Epidermal melanocyte (primary cell): ENCODE measurements at regions not wholly inside any gene's neighbourhood (a gene's known extent, or its start where the extent isn't known, plus 50 kb on each side); places are given as distances from the start of the nearest gene placed in this dataset.

Experiments
- DNase-seq: peaks from one replicate; pipeline ENCODE4 v3.0.0; 2011; ENCODE audit warnings: low spot score; ENCODE audit not compliant: insufficient read length

DNA sequence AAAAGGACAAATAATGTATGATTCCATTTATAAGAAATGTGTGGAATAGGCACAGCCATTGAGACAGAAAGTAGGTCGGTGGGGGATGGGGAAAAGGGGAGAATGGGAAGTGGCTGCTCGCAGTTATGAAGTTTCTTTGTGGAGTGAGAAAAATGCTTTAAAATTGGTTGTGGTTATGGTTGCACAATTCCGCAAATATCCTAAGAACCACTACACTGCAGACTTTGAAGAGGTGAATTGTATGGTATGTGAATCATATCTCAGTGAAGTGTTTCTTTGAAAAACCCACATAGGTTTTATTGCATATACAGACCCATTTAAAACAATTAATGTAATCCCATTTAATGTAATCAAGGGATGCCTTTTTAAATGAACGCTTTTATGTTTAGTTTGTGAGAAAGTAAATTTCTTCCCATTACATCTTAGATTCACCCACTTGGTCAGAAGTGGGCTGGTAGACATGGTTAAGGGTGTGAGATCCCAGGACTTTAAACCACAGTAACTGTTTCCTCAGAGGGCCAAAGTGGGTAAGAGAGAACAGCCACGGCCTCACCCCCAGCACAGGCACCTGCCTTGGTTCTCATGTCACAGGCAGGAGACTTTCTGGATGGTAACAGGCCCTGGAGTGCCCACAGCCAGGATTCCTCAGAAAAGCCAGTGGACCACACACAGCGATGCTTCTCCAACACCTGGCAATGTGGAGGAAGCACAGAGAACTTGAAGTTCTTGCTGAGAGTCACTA, 119.3 kb upstream of the GJB6 start:
- DNase-seq = no peak

DNA sequence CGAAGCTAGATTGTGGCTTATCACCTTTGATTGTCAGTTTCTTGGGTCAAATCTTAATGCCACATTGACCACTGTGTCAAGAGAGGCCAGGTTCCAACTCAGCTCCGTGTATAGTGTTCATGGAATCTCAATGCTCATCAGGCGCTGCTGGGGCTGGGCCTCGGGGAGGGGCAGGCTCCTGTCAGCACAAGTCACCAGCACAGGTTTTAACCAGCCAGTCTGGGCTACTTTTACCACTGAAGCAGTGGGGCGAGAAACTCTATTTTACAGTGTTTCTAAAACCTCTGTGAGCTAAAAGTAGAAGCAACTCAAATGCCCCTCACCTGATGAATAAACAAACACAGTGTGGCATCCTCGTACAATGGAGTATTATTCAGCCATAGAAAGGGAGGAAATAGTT, 118.7 kb upstream of the GJB6 start:
- DNase-seq = no peak

DNA sequence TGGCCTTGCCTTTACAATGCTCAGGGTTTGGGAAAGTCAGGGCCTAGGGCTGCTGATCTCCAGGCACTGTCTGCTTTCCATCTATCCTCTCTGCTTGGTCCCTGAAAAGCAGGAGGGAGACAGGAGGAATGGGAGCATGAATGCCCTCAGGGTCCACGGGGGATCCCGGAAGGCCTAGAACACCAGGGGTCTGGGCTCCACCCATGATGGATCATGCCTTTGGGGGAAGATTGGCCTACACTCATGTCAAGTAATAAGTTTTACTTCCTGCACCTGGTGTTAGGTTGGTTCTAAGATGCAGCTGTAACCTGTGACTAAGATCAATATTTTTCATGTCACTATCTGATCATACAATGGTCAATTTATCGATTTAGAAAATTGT, 118.3 kb upstream of the GJB6 start:
- no peak for DNase-seq

DNA sequence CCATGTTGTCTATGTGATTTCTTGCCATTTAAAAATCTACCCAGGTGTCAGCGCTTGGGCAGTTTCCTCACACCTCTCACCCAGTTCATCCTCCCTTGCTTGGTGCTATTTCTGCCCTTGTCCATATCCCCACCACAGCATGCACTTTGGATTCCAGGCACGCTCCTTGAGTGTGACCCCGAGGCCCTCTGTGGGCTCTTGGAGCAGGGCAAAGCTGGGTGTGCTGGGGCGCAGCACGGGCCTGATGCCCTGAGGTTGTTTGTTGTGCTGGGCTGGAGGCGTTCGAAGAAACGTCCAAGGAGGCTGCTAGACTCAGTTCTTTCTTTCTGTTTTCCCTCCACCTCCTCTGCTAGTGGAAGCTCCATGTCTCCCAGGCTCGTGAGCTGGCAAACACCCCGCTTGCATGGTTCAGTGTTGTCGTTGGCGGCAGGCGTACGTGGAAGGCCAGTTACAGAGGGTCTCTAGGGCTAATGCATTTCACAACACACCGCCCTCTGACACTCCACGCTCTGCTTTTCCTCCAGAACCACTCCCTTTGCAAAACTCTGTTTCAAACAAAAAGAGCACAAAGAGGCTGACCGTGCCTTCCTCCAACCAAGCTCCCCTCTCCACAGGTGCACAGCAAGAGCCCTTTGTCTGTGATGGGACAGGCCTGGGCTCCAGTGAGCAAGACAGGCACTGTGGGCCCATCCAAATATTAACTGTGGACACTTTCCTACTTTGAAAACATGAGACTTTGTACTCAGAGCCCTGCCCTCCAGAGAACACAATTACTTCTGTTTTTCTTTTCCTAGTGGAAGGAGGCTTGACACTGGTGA, 117.7 kb upstream of the GJB6 start:
- no peak for DNase-seq

DNA sequence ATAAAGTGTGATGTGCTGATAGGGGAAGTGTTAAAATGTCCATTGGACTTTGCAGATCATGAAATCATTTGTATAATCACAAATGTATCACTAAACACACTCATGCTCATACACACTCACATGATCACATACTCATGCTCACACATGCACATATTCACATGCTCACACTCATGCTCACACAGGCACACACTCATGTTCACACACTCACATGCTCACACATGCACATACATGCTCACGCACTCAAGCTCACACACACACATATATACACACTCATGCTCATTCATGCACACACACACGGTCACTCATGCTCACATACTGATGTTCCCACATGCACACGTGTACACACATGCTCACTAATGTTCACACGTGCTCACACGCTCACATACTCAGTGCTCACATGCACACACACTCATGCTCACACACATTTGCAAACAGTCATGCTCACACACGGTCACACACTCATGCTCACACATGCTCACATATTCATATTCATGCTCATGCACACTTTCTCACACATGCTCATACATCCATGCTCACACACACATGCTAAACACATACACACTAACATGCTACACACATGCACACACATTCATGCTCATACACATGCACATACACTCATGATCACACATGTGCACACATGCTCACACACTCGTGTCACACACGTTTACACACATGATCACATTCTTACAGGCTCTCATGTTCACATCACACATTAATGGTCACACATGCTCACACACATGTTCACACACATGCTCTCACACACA, 116.7 kb upstream of the GJB6 start:
- DNase-seq = no peak

DNA sequence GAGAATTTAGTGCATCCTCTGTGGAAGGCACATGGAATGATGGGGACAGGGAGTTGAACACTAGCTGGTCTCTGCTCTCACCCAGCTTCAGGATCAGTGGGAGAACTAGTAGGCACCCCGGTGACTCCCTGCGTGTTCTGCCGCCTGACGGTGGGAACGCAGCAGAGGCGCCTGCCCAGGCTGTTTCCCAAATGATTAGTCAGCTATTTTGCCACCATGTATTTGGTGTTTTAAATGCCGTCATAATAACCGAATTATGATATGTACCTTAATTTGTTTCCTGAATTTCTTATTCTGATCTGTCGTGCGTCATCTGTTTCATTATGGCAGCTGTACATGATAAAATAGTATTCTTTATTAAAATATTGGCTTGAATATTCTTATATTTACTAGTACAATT, 115.9 kb upstream of the GJB6 start:
- no peak for DNase-seq

DNA sequence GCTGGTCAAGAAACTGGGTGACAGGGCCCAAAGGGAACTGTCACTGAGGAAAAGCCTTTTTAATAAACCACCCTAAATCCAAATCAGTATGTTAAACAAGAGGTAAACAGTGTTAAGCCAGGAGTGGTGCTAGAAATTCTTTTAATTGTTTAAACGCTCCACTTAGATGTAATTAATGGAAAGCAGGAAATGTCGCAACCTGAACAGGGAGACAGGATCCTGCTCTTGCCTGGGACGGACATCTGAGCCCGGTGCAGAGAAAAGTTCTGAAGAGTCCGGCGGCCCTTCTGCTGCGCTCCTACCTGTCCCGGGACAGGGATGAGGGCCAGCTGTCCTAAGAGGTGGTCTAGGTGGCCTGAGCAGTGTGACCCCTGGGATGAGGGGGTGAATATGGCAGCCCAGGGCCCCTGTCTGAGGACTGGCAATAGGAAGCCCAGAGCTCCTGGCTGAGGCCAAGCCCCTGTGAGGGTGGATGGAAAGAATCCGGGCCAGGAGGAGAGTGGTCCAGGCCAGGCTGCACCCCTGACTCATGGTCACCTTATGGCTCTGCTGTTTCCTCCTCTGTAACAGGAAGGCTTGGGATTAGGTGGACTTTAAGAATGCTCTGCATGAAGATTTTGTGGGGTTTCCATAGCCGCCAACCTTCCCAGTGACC, 112.8 kb upstream of the GJB6 start:
- DNase-seq = no peak

DNA sequence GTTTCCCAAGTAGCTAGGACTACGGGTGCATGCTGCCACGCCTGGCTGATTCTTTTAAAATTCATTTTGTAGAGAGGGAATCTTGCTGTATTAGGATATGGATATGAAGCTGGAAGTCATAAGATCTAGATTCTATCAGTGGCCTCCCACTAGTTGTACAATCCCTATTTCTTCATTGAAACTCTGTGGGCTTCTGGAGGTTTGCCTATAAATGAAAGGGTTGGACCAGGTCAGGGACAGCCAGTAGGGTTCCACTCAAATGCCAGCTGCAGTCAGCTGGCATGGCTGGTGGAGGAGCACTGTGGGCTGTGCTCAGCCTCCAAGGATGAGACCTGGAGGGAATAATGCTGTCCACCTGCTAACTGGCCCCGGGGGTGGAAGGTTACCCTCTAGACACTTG, 110.2 kb upstream of the GJB6 start:
- no peak for DNase-seq

DNA sequence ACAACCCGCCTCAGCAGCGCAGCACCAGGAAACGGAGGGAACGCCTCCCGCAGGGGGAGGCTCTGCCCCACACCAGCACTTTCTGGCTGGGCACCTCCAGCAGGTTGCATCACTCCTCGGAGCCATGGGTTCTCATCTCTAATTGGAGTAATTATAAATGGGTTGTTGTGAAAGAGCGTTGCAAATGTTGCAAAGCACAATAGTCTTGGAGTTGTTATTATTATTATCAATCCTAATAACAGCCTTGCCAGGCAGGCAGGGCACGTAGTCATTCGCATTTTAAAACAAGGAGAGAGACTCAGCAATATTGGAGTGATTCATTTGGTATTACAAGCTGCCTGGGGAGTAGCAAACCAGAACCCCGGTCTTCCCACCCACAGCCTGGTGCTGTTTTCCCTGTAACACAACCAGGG, 108.6 kb upstream of the GJB6 start:
- no peak for DNase-seq

DNA sequence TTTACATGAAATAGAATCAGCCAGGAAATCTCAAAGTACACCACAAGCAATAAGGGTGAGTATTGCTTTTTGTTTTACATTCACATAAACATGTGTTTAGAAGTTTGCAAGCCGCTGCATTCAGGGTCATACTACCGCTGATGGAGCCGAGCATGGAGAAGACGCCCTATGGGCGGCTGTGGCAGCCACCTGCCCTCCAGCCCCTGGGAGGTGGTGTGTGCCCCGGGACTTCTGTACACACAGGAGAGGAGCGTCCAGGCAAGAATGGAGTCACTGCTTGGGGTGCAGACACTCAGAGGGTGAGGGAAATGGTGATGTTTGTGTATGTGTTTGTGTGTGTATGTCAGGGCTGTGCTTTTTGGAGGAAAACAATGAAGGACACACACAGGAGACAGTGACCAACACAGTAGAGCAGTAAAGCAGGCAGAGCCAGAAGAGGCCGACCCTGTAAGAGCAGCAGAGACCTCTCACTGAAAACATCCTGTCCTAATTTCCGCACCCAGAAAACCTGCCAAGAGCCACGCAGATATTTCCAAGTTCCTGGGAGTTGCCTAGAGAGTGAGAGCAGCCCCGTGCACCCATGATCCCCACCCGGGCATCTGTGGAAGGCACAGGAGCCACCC, 108.1 kb upstream of the GJB6 start:
- DNase-seq = no peak

DNA sequence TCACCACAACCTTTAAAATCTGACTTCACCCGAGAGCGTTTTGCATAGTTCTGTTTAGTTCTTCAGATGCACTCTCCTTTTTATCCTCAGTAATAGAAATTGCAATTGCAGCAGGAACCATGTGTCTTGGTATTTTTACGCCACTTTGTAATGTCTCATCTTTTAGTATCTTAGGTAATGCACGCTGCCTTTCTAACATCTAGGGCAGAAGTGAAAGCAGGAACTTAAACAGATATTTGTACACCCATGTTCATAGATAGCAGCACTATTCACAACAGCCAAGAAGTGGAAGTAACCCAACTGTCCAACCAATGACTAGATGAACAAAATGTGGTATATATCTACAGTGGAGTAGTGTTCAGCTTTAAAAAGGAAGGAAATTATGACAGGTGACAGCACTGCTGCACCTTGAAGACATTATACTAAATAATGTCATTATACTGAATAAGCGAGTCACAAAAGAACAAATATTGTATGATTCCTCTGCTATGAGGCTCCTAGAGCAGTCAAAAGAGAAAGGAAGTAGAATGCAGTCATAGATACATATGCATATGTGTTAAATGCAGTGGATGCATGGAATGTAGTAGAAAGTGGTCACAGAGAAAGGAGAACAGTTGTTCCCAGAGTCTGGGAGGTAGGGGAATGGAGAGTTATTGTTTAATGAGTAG, 105.9 kb upstream of the GJB6 start:
- DNase-seq = no peak

DNA sequence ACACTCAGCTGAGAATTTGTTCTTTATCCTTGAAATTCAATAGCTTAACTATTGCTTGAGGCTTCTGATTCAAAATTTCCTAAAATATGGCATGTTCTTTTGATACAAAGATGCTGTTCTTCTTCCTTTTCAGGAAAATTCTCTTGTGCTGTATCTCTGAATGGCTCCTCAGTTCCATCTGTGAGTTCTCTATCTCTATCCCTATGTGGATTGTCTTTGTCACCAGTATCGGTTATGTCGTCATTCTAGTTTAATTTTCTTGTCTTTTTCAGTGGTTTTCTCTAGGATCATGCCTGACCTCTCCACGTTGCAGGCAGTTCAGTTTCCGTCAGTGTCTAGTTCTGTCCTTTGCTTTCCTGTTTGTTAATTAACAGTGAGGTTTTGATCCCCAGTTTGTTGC, 104.6 kb upstream of the GJB6 start:
- DNase-seq = peak; percentile 51

DNA sequence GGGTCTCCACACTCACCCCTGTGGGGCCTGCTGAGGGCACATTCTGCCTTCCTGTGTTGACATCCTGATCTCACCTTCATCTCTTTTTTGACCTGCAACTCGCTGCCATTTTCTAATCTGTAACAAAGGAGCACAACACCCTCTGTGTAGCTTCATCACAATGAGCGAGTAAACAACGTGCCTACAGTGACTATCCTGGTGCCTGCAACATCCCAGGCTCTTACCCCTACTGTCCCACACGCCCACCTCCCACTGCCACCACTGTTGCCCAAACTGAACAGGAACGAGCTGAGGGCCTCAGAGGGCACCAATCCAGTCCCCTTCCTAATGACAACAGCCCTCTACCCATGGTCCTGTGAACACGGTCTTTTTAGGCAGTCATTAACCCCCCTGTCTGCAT, 102.2 kb upstream of the GJB6 start:
- no peak for DNase-seq

DNA sequence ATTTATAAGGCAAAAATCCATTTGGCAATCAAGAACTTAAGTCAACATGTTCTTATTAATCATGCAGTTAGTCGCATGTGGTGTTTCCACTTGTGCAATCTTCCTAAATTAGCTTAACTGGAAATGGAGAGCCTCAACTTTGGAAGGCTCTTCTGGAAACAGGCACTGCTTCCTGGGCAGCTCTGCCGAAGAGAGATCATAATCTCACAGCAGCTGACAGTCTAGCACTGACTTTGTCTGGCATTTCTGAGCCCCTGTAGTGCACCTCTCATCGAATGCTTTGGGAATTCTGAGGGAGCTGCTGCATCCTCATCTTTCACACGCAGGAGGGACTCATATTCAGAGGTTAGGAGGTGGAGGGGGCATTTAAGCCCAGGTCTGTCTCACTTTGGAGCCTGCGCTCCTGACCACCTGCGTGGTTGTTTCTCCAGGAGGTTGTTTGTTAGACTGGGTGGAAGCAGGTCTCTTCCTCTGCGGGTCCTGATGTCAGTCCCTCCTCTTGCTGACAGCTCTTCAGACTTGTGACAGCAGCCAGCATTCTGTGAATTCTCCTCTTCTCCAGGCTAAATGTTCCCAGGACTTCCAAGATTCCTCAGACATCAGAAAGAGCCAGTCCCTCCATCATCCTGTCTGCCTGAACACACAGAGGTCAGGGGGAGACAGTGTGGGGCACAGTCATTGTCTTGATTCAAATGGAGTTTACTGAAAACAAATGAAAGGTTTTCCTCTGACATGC, 100.4 kb upstream of the GJB6 start:
- no peak for DNase-seq

DNA sequence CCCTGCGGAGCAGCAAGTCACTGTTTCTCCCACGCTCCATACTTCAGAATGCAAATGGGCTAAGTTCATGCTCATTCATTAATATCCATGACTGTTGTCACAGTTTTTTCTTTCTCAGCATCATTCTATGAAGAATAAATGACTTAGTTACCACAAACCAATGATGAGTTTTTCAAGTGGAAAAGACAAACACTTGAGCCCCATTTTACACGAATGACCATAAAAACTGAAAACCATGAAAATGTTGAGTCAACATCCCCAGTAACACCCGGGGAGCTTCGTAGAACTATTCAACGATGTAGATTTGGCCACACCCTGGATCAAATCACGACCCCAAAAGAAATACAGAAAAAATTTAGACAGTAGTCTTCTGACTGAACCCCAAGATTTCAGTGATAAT, 99.8 kb upstream of the GJB6 start:
- no peak for DNase-seq

DNA sequence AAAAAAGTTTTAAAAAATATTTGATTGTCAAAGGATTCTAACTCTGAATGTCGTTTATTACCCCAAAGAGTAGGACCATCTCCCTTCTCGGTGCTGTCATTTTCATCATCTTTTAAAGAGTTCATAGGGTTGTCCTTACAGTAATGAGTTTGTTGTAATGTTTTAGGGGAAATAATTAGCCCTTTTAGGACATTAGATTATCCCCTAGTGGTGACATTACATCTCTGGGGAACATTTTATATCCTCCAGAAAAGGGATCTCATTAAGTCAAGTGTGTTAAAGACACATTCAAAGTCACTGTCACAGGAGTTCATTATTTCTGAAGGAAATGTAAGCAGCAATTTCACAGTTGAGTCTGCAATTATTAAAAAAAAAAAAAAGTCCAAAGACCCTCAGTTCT, 99.3 kb upstream of the GJB6 start:
- DNase-seq = no peak

DNA sequence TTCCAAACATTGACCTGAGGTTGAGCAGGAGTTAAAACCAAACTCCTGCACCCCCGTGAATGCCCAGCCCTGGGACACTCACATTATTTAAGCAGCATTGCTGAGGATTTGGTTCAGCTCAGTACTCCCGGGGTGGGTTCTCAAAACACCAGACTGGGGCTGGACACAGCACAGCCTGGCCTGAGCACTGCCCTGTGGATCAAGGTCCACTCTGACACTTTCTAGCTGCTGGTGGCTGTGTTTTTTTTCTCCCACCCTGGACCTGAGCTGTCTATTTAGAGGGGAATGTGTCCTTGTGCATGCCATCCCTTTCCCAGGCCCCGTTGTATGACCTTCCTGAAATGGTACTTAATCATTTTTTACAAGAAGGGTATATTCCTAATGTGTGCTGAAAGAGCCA, 94.7 kb upstream of the GJB6 start:
- DNase-seq = no peak

DNA sequence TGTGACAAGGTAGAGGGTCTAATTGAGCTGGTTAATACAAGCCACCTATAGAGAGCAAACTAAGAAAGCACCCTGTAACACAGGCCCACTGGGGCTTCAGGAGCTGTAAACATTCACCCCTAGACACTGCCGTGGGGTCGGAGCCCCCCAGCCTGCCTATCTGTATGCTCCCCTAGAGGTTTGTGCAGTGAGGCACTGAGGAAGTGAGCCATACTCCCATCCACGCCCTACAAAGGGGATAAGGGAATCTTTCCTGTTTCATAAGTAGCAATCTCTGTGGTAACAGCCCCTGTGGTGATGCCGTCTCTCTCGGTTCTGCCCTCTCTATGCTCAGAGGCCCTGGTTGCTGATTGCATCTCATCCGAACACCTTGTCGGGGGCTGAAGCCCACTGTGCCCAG, 94.2 kb upstream of the GJB6 start:
- no peak for DNase-seq

DNA sequence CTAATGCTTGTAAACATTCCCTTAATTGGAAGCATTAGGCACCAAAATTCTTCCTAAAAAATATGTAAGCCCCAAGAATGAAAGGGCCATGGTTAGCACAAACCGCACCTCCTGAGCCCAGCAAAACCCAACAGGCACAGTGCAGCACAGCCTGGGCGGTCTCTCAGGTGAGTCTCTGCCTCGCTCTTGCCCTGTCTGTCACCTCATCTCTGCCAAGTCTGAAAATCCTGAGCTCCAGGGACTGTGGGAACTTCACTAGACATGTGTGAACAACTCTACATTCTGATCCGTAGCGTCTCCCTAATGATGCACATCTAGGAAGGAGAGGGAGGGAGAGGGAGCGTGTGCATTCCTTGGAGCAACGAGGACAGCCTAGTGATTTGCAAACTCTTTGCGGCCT, 88.8 kb upstream of the GJB6 start:
- no peak for DNase-seq

DNA sequence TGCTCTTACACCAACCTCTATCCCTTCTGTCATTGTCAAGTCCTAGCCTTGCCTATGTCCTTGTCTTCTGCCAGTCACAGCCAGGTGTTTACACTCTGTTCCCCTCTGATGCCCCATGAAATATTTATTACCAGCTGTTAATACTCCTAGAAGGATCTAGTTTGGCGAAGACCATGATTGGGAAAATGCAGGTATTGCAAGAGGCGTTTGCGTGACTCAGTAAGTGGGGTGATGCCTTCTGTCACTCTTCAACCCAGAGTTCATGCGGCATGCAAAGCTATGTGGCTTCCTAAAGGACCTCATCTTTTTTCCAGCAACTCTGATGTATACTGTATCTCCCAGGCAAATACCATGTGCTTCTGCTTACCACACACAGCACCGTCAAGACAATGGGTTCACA, 81.8 kb upstream of the GJB6 start:
- no peak for DNase-seq
